Activated CD4-positive, alpha-beta memory T cell treated with anti-CD3 and anti-CD28 coated beads for 36 hours (primary cell): ENCODE measurements at regions not wholly inside any gene's neighbourhood (a gene's known extent, or its start where the extent isn't known, plus 50 kb on each side); places are given as distances from the start of the nearest gene placed in this dataset.
"Not testable (repeated sequence)": the region's sequence is repeated elsewhere in the genome, so short reads cannot be mapped to it uniquely, and the experiment has no call there.

Experiments used
- CTCF ChIA-PET: fragments of 350-600 bp; sonication (Branson Sonifier 250); formaldehyde crosslinking; loops from one replicate; lab custom pipeline; 2021; ENCODE audit warnings: antibody characterized with exemption, inconsistent platforms; lab: Charles Lee
- POLR2A ChIA-PET: fragments of 350-600 bp; sonication (Branson Sonifier 250); formaldehyde crosslinking; loops from one replicate; lab custom pipeline; 2021; ENCODE audit warnings: antibody characterized with exemption; lab: Charles Lee
- DNase-seq: peaks from one replicate; pipeline ENCODE4 v3.0.0-alpha.2; 2020
- H3K27ac Mint-ChIP-seq: one replicate; pipeline ENCODE4 v1.8.0; 2021; ENCODE audit warnings: mixed read lengths
- H3K27me3 Mint-ChIP-seq: one replicate; pipeline ENCODE4 v1.8.0; 2021; ENCODE audit warnings: mixed read lengths
- H3K36me3 Mint-ChIP-seq: one replicate; pipeline ENCODE4 v1.8.0; 2021; ENCODE audit warnings: mixed read lengths
- H3K4me1 Mint-ChIP-seq: one replicate; pipeline ENCODE4 v1.8.0; 2021; ENCODE audit warnings: low read depth, mixed read lengths
- H3K4me3 Mint-ChIP-seq: one replicate; pipeline ENCODE4 v1.8.0; 2021; ENCODE audit warnings: mild to moderate bottlenecking, mixed read lengths
- H3K9me3 Mint-ChIP-seq: one replicate; pipeline ENCODE4 v1.8.0; 2021; ENCODE audit warnings: mixed read lengths
- intact Hi-C: fragments of 100-400 bp; cut with micrococcal nuclease; formaldehyde crosslinking; loops from one replicate; pipeline ENCODE4 v1.15.1; 2023

GRCh38 chr19:37303591-37304171, 67.2 kb upstream of the ZNF527 start:
- no peak for DNase-seq
- CTCF ChIA-PET, result no interaction called here
- no peaks in the 10 kb centered on the region for H3K27me3 Mint-ChIP-seq

DNA sequence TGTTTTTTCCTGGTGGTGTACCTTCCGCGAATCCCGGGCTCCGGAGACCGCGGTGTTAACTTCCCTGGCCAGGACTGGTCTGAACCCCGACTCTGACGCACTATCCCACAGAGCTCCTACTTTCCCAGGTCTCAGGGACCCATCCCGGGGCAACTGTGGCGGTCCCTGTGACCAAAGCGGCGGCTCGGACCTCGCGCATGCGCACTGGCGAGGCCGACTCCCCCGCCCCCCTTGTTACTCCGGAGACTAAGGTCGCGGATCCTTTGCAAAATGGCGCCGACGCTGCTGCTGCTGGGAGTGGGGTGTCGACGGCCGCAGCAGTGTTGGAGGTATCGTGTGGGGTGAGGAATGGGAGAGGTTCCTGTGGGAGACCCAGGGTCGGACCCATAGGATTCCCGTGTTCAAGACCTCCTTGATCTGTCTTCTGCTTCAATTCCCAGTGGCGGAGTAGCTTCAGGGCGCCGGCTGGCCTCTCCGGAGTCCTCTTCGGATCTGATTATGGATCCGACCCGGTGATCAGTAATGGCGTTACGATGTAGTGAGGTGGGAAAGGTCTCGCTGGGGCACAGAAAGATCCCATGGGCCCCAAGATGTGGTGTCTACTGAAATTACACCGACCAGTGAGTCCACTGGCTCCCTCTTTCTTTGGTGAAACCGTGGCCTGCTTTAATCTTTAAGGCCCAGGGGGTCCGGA, 66.6 kb upstream of the ZNF527 start:
- ChIA-PET POLR2A (no interaction called here), CTCF (no interaction called here)
- no peaks in the 10 kb centered on the region for H3K4me1 Mint-ChIP-seq
- intact Hi-C loops, result no loop called here
- H3K27ac Mint-ChIP-seq, result no peak overlapping the region
- peak overlapping the region; percentile 32 for H3K4me3 Mint-ChIP-seq
- peaks cover 15% of the 10 kb centered on the region for H3K9me3 Mint-ChIP-seq
- no peaks in the 10 kb centered on the region for H3K27me3 Mint-ChIP-seq
- DNase-seq, result no peak
- peaks cover 1% of the 10 kb centered on the region for H3K36me3 Mint-ChIP-seq

More at GRCh38 chr19:37303591-37304171, 67.2 kb upstream of the ZNF527 start:
- intact Hi-C loops, result no loop called here
- Mint-ChIP-seq H3K36me3 (peaks cover 1% of the 10 kb centered on the region), H3K4me3 (peak overlapping the region; percentile 32), H3K4me1 (no peaks in the 10 kb centered on the region), H3K27ac (no peak overlapping the region), H3K9me3 (peaks cover 15% of the 10 kb centered on the region)
- POLR2A ChIA-PET, result no interaction called here

GRCh38 chr19:37304884-37305255, 66.0 kb upstream of the ZNF527 start:
- H3K27me3 Mint-ChIP-seq, result no peaks in the 10 kb centered on the region
- H3K36me3 Mint-ChIP-seq, result peaks cover 1% of the 10 kb centered on the region
- H3K4me1 Mint-ChIP-seq, result peaks cover under 1% of the 10 kb centered on the region
- POLR2A ChIA-PET, result no interaction called here
- CTCF ChIA-PET, result no interaction called here
- peaks cover 15% of the 10 kb centered on the region for H3K9me3 Mint-ChIP-seq
- DNase-seq, result no peak
- H3K27ac Mint-ChIP-seq, result no peak overlapping the region
- no peak overlapping the region for H3K4me3 Mint-ChIP-seq
- intact Hi-C loops, result no loop called here

DNA sequence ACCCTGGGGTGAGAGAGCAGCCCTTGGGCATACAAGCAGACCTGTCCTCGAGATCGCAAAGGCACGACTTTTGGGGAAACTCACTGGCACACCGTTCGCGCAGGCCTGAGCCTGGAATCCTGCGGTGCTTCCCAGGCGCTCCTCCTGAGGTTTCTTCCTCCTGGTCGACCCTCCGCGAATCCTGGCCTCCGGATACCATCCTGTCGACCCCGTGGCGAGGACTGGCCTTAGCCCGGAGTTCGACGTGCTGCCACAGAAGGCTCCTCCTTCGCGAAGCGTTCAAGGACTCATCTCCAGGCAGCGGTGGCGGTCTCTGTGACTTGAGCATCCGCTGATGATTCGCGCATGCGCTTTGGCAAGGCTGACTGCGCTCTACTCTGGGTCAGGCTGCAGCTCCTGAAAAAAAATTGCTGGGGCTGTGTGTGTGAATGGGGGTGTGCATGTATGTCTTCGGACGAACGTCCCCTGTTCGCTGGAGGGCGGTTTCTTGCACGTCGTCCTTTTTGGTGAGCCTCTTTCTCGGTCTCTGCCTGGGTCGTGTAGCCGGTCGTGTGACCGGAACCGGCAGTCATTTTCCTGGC, 64.4 kb upstream of the ZNF527 start:
- no peak overlapping the region for H3K27ac Mint-ChIP-seq
- H3K4me1 Mint-ChIP-seq, result peaks cover 4% of the 10 kb centered on the region
- ChIA-PET CTCF (no interaction called here), POLR2A (no interaction called here)
- peaks cover 1% of the 10 kb centered on the region for H3K27me3 Mint-ChIP-seq
- H3K36me3 Mint-ChIP-seq, result peaks cover 1% of the 10 kb centered on the region
- H3K4me3 Mint-ChIP-seq, result no peak overlapping the region
- intact Hi-C loops, result no loop called here
- no peak for DNase-seq
- H3K9me3 Mint-ChIP-seq, result peaks cover 15% of the 10 kb centered on the region

DNA sequence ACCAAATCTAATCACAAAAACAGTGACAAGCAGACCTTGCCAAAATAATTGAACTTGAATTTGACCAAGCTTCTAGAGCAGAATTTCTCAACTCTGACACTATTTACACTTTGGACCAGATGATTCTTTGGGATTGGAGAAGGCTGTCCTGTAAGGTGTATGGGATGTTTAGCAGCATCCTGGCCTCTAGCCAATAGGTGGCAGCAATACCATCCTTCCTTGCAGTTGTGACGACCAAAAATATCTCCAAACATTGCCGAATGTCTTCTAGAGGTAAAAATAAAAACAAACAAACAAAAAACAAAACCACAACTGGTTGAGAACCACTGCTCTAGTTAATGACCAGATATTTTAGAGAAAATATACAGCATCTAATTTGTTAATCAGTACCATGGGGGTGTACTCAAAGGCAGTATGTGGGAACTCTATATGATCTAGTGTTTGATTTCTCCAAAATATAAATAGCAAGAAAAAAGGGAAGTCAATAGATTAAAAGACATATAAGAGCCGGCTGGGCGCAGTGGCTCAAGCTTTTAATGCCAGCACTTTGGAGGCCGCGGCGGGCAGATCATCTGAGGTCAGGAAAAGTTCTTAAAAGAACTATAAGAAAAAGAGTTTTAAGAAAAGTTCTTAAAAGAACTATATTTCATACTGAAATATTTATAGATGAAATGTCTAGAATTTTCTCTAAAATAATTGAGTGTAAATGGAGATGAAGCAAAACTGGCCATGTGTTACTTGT, 60.9 kb upstream of the ZNF527 start:
- Mint-ChIP-seq H3K27ac (no peak overlapping the region), H3K4me3 (no peak overlapping the region), H3K36me3 (peaks cover 1% of the 10 kb centered on the region), H3K9me3 (peaks cover 17% of the 10 kb centered on the region), H3K4me1 (peaks cover 19% of the 10 kb centered on the region), H3K27me3 (peaks cover 2% of the 10 kb centered on the region)
- peak; percentile 39 for DNase-seq
- ChIA-PET POLR2A (no interaction called here), CTCF (interaction anchor here (0.6 to 1.2 kb wide), 3 partner anchors 242 to 1099 kb away, joined by 3 to 4 read pairs (median 3); no protein-coding TSS in a partner anchor)
- intact Hi-C loops, result loop anchor here (10.0 kb wide), 2 partner anchors 245 to 465 kb away; partner anchors contain the start of gene ZNF573

GRCh38 chr19:37312531-37313334, 58.2 kb upstream of the ZNF527 start:
- POLR2A ChIA-PET, H3K27me3 Mint-ChIP-seq, H3K36me3 Mint-ChIP-seq, CTCF ChIA-PET: not testable (repeated sequence)
- peak overlapping the region; percentile 59 for H3K27ac Mint-ChIP-seq
- peaks cover 21% of the 10 kb centered on the region for H3K9me3 Mint-ChIP-seq
- peaks cover 19% of the 10 kb centered on the region for H3K4me1 Mint-ChIP-seq
- intact Hi-C loops, result loop anchor here (10.0 kb wide), 2 partner anchors 242 to 462 kb away; partner anchors contain the start of gene ZNF573
- H3K4me3 Mint-ChIP-seq, result peak overlapping the region; percentile 73
- peak; percentile 77 for DNase-seq

GRCh38 chr19:37313335-37313627, 57.6 kb upstream of the ZNF527 start:
- H3K27ac Mint-ChIP-seq, result peak overlapping the region; percentile 59
- ChIA-PET CTCF (no interaction called here), POLR2A (no interaction called here)
- peaks cover 2% of the 10 kb centered on the region for H3K27me3 Mint-ChIP-seq
- no peaks in the 10 kb centered on the region for H3K36me3 Mint-ChIP-seq
- peaks cover 19% of the 10 kb centered on the region for H3K4me1 Mint-ChIP-seq
- H3K9me3 Mint-ChIP-seq, result peaks cover 21% of the 10 kb centered on the region
- peak overlapping the region; percentile 73 for H3K4me3 Mint-ChIP-seq
- intact Hi-C loops, result loop anchor here (10.0 kb wide), 2 partner anchors 242 to 462 kb away; partner anchors contain the start of gene ZNF573
- peak; percentile 21 for DNase-seq

- Mint-ChIP-seq H3K9me3 (peaks cover 21% of the 10 kb centered on the region), H3K27ac (peak overlapping the region; percentile 92), H3K27me3 (no peaks in the 10 kb centered on the region), H3K36me3 (peaks cover 17% of the 10 kb centered on the region), H3K4me3 (peak overlapping the region; percentile 96), H3K4me1 (peaks cover 40% of the 10 kb centered on the region)
- CTCF ChIA-PET, result interaction anchor here (0.6 to 1.4 kb wide), 4 partner anchors 17 to 944 kb away, joined by 3 to 4 read pairs (median 3); partner anchors contain the start of gene ZNF527
- peak; percentile 97 for DNase-seq
- POLR2A ChIA-PET, result interaction anchor here (1.0 to 1.8 kb wide), 3 partner anchors 17 to 829 kb away, joined by 3 to 5 read pairs (median 3); partner anchors contain the start of genes ZNF527 and ZNF566
- intact Hi-C loops, result loop anchor here (1.0 to 10.0 kb wide), 8 partner anchors 17 to 828 kb away; partner anchors contain the start of genes ZFP30, ZNF527, ZNF566 and ZNF569
These were observed 53.3 kb upstream of the ZNF527 start for GRCh38 chr19:37317403-37318209.

DNA sequence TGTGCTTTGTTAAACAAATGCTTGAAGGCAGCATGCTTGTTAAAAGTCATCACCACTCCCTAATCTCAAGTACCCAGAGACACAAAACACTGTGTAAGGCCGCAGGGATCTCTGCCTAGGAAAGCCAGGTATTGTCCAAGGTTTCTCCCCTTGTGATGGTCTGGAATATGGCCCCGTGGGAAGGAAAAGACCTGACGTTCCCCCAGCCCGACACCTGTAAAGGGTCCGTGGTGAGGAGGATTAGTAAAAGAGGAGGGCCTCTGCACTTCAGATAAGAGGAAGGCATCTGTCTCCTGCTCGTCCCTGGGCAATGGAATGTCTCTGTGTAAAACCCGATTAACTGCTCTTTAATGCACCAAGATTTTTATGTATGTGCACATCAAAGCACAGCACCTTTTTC, 49.9 kb upstream of the ZNF527 start:
- H3K4me3 Mint-ChIP-seq, POLR2A ChIA-PET, H3K9me3 Mint-ChIP-seq, DNase-seq, CTCF ChIA-PET, H3K27ac Mint-ChIP-seq, H3K27me3 Mint-ChIP-seq, intact Hi-C loops: not testable (repeated sequence)
- Mint-ChIP-seq H3K36me3 (peaks cover 25% of the 10 kb centered on the region), H3K4me1 (peaks cover 31% of the 10 kb centered on the region)
